Endothelial cell (in vitro differentiated cells): ENCODE measurements at regions not wholly inside any gene's neighbourhood (a gene's known extent, or its start where the extent isn't known, plus 50 kb on each side); places are given as distances from the start of the nearest gene placed in this dataset.

Experiments
- DNase-seq: peaks from one replicate; pipeline ENCODE4 v3.0.0; 2021; ENCODE audit warnings: low spot score
- H3K27ac Mint-ChIP-seq: one replicate; pipeline ENCODE4 v1.8.0; 2021; ENCODE audit warnings: mixed read lengths, inconsistent platforms; ENCODE audit not compliant: unreplicated experiment
- H3K27me3 Mint-ChIP-seq: one replicate; pipeline ENCODE4 v1.8.0; 2021; ENCODE audit warnings: mild to moderate bottlenecking, moderate library complexity, mixed read lengths, inconsistent platforms; ENCODE audit not compliant: unreplicated experiment
- H3K36me3 Mint-ChIP-seq: one replicate; pipeline ENCODE4 v1.8.0; 2021; ENCODE audit warnings: mild to moderate bottlenecking, low read depth, mixed read lengths, inconsistent platforms; ENCODE audit not compliant: unreplicated experiment
- H3K4me1 Mint-ChIP-seq: one replicate; pipeline ENCODE4 v1.8.0; 2021; ENCODE audit warnings: mild to moderate bottlenecking, mixed read lengths, inconsistent platforms; ENCODE audit not compliant: unreplicated experiment
- H3K4me3 Mint-ChIP-seq: one replicate; pipeline ENCODE4 v1.8.0; 2021; ENCODE audit warnings: mild to moderate bottlenecking, mixed read lengths, inconsistent platforms; ENCODE audit not compliant: unreplicated experiment
- H3K9me3 Mint-ChIP-seq: one replicate; pipeline ENCODE4 v1.8.0; 2021; ENCODE audit warnings: mixed read lengths, inconsistent platforms; ENCODE audit not compliant: unreplicated experiment
- CTCF ChIP-seq: fragments of 200-600 bp; sonication (generic); IDR thresholded peaks from one replicate; pipeline ENCODE4 v1.5.0; 2021; ENCODE audit warnings: antibody characterized with exemption; ENCODE audit not compliant: unreplicated experiment

DNA sequence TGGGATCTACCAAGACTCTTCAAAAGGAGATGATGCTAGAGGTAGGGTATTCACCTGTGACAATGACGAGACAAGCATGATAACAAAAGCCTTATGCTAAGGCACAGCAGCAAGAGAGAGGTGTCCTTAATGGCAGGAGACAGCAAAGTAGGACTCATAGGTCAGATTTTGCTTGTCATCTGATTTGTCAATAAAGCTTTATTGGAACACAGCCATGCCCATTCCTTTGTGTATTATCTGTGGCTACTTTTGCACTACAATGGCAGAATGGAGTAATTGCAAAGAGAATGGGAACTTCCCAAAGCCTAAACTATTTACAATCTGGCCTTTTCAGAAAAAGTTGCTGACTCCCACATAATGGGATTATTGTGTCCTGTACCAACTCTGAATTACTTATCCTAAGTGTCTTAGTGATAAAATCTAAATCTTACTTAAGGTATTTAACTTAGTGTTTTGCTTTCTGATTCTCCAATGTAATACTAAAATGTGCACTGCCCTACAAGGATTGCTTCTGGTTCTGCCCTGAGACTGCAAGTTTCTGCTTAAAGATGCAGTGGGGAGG lies 221.6 kb downstream of the CDC5L start:
- no peak for TF ChIP-seq CTCF
- Mint-ChIP-seq H3K27ac (no peak overlapping the region), H3K9me3 (no peaks in the 10 kb centered on the region), H3K27me3 (peaks cover 10% of the 10 kb centered on the region), H3K4me3 (no peak overlapping the region), H3K4me1 (no peaks in the 10 kb centered on the region), H3K36me3 (no peaks in the 10 kb centered on the region)
- DNase-seq, result no peak

GRCh38 chr6:44614396-44614795 lies 226.9 kb downstream of the CDC5L start:
- Mint-ChIP-seq H3K27ac (no peak overlapping the region), H3K4me1 (no peaks in the 10 kb centered on the region), H3K27me3 (peaks cover 4% of the 10 kb centered on the region), H3K36me3 (no peaks in the 10 kb centered on the region), H3K4me3 (no peak overlapping the region), H3K9me3 (no peaks in the 10 kb centered on the region)
- TF ChIP-seq CTCF, result no peak
- DNase-seq, result no peak

DNA sequence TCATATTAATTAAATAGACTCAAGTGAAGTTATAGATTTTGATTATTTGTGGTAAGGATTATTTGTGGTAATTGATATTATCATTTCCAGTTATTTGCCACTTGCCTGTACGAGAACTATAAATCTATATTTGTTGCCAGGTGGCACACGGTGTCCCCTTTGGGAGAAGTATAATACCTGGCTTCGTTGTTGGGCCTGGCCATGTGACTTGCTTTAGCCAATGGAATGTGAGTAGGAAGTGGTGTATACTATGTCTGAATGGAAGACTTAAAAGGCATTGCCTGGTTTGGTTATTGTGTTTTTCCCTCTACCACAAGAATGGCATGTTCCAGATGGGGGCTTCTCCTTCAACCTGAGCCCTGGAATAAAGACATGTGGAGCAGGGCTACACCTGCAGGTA lies 228.1 kb downstream of the CDC5L start:
- Mint-ChIP-seq H3K4me3 (no peak overlapping the region), H3K9me3 (no peaks in the 10 kb centered on the region), H3K36me3 (no peaks in the 10 kb centered on the region), H3K27ac (no peak overlapping the region), H3K27me3 (peaks cover 2% of the 10 kb centered on the region), H3K4me1 (no peaks in the 10 kb centered on the region)
- no peak for TF ChIP-seq CTCF
- no peak for DNase-seq

- Mint-ChIP-seq H3K36me3 (no peaks in the 10 kb centered on the region), H3K27ac (no peak overlapping the region), H3K4me3 (no peak overlapping the region), H3K27me3 (peaks cover 2% of the 10 kb centered on the region), H3K9me3 (no peaks in the 10 kb centered on the region), H3K4me1 (no peaks in the 10 kb centered on the region)
- no peak for DNase-seq
- TF ChIP-seq CTCF, result no peak
Observed at GRCh38 chr6:44617416-44617815, 229.9 kb downstream of the CDC5L start.

GRCh38 chr6:44618371-44618770 lies 230.9 kb downstream of the CDC5L start:
- Mint-ChIP-seq H3K4me3 (no peak overlapping the region), H3K36me3 (no peaks in the 10 kb centered on the region), H3K4me1 (no peaks in the 10 kb centered on the region), H3K27ac (no peak overlapping the region), H3K9me3 (no peaks in the 10 kb centered on the region), H3K27me3 (peaks cover 2% of the 10 kb centered on the region)
- TF ChIP-seq CTCF, result no peak
- no peak for DNase-seq
